ENCODE measurements at regions not wholly inside any gene's neighbourhood (a gene's known extent, or its start where the extent isn't known, plus 50 kb on each side); places are given as distances from the start of the nearest gene placed in this dataset.

- TF ChIP-seq CTCF (CRISPR knock-in tag; IDR thresholded peaks at IDR 0.05): no peak
- TF ChIP-seq ESRRA (CRISPR knock-in tag; IDR thresholded peaks at IDR 0.05; ENCODE audit: low read depth): no peak
- TF ChIP-seq REST (IDR thresholded peaks at IDR 0.05; ENCODE audit: borderline replicate concordance in 1 of 2, low read depth in 1 of 2, low read length in 2 of 2): no peak
- no peak for TF ChIP-seq POLR2A (IDR thresholded peaks at IDR 0.05; ENCODE audit: insufficient read depth in 1 of 2, low read depth in 2 of 2, low read length in 2 of 2)
- no peak for TF ChIP-seq MYC (CRISPR knock-in tag; IDR thresholded peaks at IDR 0.05; ENCODE audit: borderline replicate concordance)
- TF ChIP-seq SP1 (IDR thresholded peaks at IDR 0.05): no peak
- TF ChIP-seq SP1 (CRISPR knock-in tag; IDR thresholded peaks at IDR 0.05): no peak
- no peak for TF ChIP-seq IRF2 (CRISPR knock-in tag; IDR thresholded peaks at IDR 0.05)
- no peak for TF ChIP-seq ZBTB33 (CRISPR knock-in tag; IDR thresholded peaks at IDR 0.05)
- no peak for TF ChIP-seq HMGA1 (CRISPR knock-in tag; conservative IDR thresholded peaks at IDR 0.05)
- TF ChIP-seq NFATC3 (CRISPR knock-in tag; IDR thresholded peaks at IDR 0.05): no peak
- no peak for TF ChIP-seq GABPA (IDR thresholded peaks at IDR 0.05; ENCODE audit: low read depth, low read length)
- TF ChIP-seq GABPA (CRISPR knock-in tag; IDR thresholded peaks at IDR 0.05; ENCODE audit: low read depth): no peak
- no peak for TF ChIP-seq CEBPZ (IDR thresholded peaks at IDR 0.05; ENCODE audit: low read length)
These were observed 242.0 kb downstream of the PTTG2 start for GRCh38 chr4:38202242-38202641.
